Activated naive CD8-positive, alpha-beta T cell treated with anti-CD3 and anti-CD28 coated beads for 36 hours (primary cell): ENCODE measurements at regions not wholly inside any gene's neighbourhood (a gene's known extent, or its start where the extent isn't known, plus 50 kb on each side); places are given as distances from the start of the nearest gene placed in this dataset.

Experiments used
- DNase-seq: peaks from one replicate; pipeline ENCODE4 v3.0.0; 2021
- H3K27ac Mint-ChIP-seq: one replicate; pipeline ENCODE4 v1.8.0; 2022; ENCODE audit warnings: mild to moderate bottlenecking, moderate library complexity, mixed read lengths
- H3K27me3 Mint-ChIP-seq: one replicate; pipeline ENCODE4 v1.8.0; 2022; ENCODE audit warnings: mild to moderate bottlenecking, mixed read lengths
- H3K36me3 Mint-ChIP-seq: one replicate; pipeline ENCODE4 v1.8.0; 2021; ENCODE audit warnings: mild to moderate bottlenecking, mixed read lengths
- H3K4me1 Mint-ChIP-seq: one replicate; pipeline ENCODE4 v1.8.0; 2021; ENCODE audit warnings: mixed read lengths
- H3K4me3 Mint-ChIP-seq: one replicate; pipeline ENCODE4 v1.8.0; 2022; ENCODE audit warnings: mild to moderate bottlenecking, moderate library complexity, mixed read lengths
- H3K9me3 Mint-ChIP-seq: one replicate; pipeline ENCODE4 v1.8.0; 2022; ENCODE audit warnings: mixed read lengths

GRCh38 chr12:60052483-60052882, 456.7 kb downstream of the SLC16A7 start:
- Mint-ChIP-seq H3K4me1 (no peaks in the 10 kb centered on the region), H3K36me3 (no peaks in the 10 kb centered on the region), H3K27ac (no peak overlapping the region), H3K9me3 (no peaks in the 10 kb centered on the region), H3K27me3 (no peaks in the 10 kb centered on the region), H3K4me3 (no peak overlapping the region)
- DNase-seq, result no peak

- no peak for DNase-seq
- no peaks in the 10 kb centered on the region for H3K9me3 Mint-ChIP-seq
Observed at GRCh38 chr12:60059180-60059579, 463.4 kb downstream of the SLC16A7 start.

GRCh38 chr12:60066655-60067054, 470.8 kb downstream of the SLC16A7 start:
- no peaks in the 10 kb centered on the region for H3K27me3 Mint-ChIP-seq
- no peak for DNase-seq
- H3K4me3 Mint-ChIP-seq, result no peak overlapping the region
- no peaks in the 10 kb centered on the region for H3K4me1 Mint-ChIP-seq
- no peaks in the 10 kb centered on the region for H3K9me3 Mint-ChIP-seq
- H3K36me3 Mint-ChIP-seq, result no peaks in the 10 kb centered on the region
- H3K27ac Mint-ChIP-seq, result no peak overlapping the region

More at GRCh38 chr12:60059180-60059579, 463.4 kb downstream of the SLC16A7 start:
- Mint-ChIP-seq H3K4me3 (no peak overlapping the region), H3K36me3 (no peaks in the 10 kb centered on the region), H3K27ac (no peak overlapping the region), H3K27me3 (no peaks in the 10 kb centered on the region), H3K4me1 (no peaks in the 10 kb centered on the region)

- Mint-ChIP-seq H3K4me3 (no peak overlapping the region), H3K4me1 (no peaks in the 10 kb centered on the region), H3K27ac (no peak overlapping the region), H3K27me3 (no peaks in the 10 kb centered on the region), H3K36me3 (no peaks in the 10 kb centered on the region), H3K9me3 (no peaks in the 10 kb centered on the region)
- DNase-seq, result no peak
Observed at GRCh38 chr12:60070552-60070951, 474.7 kb downstream of the SLC16A7 start.

GRCh38 chr12:60071759-60072191, 475.9 kb downstream of the SLC16A7 start:
- Mint-ChIP-seq H3K9me3 (no peaks in the 10 kb centered on the region), H3K36me3 (no peaks in the 10 kb centered on the region), H3K4me1 (no peaks in the 10 kb centered on the region), H3K27ac (no peak overlapping the region), H3K27me3 (no peaks in the 10 kb centered on the region), H3K4me3 (no peak overlapping the region)
- DNase-seq, result no peak

- DNase-seq, result no peak
- Mint-ChIP-seq H3K4me3 (no peak overlapping the region), H3K4me1 (no peaks in the 10 kb centered on the region), H3K36me3 (no peaks in the 10 kb centered on the region), H3K27me3 (no peaks in the 10 kb centered on the region), H3K9me3 (no peaks in the 10 kb centered on the region), H3K27ac (no peak overlapping the region)
Observed at GRCh38 chr12:60072911-60073310, 477.1 kb downstream of the SLC16A7 start.

GRCh38 chr12:60075091-60075490, 479.3 kb downstream of the SLC16A7 start:
- Mint-ChIP-seq H3K27ac (no peak overlapping the region), H3K4me3 (no peak overlapping the region), H3K36me3 (no peaks in the 10 kb centered on the region), H3K4me1 (no peaks in the 10 kb centered on the region), H3K27me3 (no peaks in the 10 kb centered on the region), H3K9me3 (peaks cover 1% of the 10 kb centered on the region)
- DNase-seq, result no peak

- DNase-seq, result no peak
- Mint-ChIP-seq H3K9me3 (peaks cover 3% of the 10 kb centered on the region), H3K27ac (no peak overlapping the region), H3K36me3 (no peaks in the 10 kb centered on the region), H3K4me3 (no peak overlapping the region), H3K27me3 (no peaks in the 10 kb centered on the region), H3K4me1 (no peaks in the 10 kb centered on the region)
Observed at GRCh38 chr12:60078026-60078425, 482.2 kb downstream of the SLC16A7 start.

GRCh38 chr12:60093428-60093827, 497.6 kb downstream of the SLC16A7 start:
- no peak for DNase-seq
- Mint-ChIP-seq H3K4me1 (no peaks in the 10 kb centered on the region), H3K36me3 (no peaks in the 10 kb centered on the region), H3K4me3 (no peak overlapping the region), H3K27me3 (no peaks in the 10 kb centered on the region), H3K9me3 (no peaks in the 10 kb centered on the region), H3K27ac (no peak overlapping the region)

GRCh38 chr12:60094436-60094835, 498.6 kb downstream of the SLC16A7 start:
- no peaks in the 10 kb centered on the region for H3K36me3 Mint-ChIP-seq
- no peak overlapping the region for H3K4me3 Mint-ChIP-seq
- no peak overlapping the region for H3K27ac Mint-ChIP-seq
- H3K27me3 Mint-ChIP-seq, result no peaks in the 10 kb centered on the region
- H3K9me3 Mint-ChIP-seq, result no peaks in the 10 kb centered on the region
- no peak for DNase-seq
- no peaks in the 10 kb centered on the region for H3K4me1 Mint-ChIP-seq

GRCh38 chr12:60096727-60097126, 500.9 kb downstream of the SLC16A7 start:
- Mint-ChIP-seq H3K27me3 (no peaks in the 10 kb centered on the region), H3K9me3 (no peaks in the 10 kb centered on the region), H3K4me3 (no peak overlapping the region), H3K4me1 (no peaks in the 10 kb centered on the region), H3K27ac (no peak overlapping the region), H3K36me3 (no peaks in the 10 kb centered on the region)
- no peak for DNase-seq

- Mint-ChIP-seq H3K4me3 (no peak overlapping the region), H3K9me3 (no peaks in the 10 kb centered on the region), H3K4me1 (no peaks in the 10 kb centered on the region), H3K27ac (no peak overlapping the region), H3K27me3 (no peaks in the 10 kb centered on the region), H3K36me3 (no peaks in the 10 kb centered on the region)
- DNase-seq, result no peak
Observed at GRCh38 chr12:60100160-60100559, 504.3 kb downstream of the SLC16A7 start.

GRCh38 chr12:60100852-60101251, 505.0 kb downstream of the SLC16A7 start:
- Mint-ChIP-seq H3K4me3 (no peak overlapping the region), H3K9me3 (no peaks in the 10 kb centered on the region), H3K4me1 (no peaks in the 10 kb centered on the region), H3K27me3 (no peaks in the 10 kb centered on the region), H3K27ac (no peak overlapping the region), H3K36me3 (no peaks in the 10 kb centered on the region)
- no peak for DNase-seq

- DNase-seq, result no peak
- H3K27ac Mint-ChIP-seq, result no peak overlapping the region
- no peaks in the 10 kb centered on the region for H3K36me3 Mint-ChIP-seq
- H3K4me1 Mint-ChIP-seq, result no peaks in the 10 kb centered on the region
- no peaks in the 10 kb centered on the region for H3K9me3 Mint-ChIP-seq
- no peaks in the 10 kb centered on the region for H3K27me3 Mint-ChIP-seq
- no peak overlapping the region for H3K4me3 Mint-ChIP-seq
Observed at GRCh38 chr12:60101715-60102114, 505.9 kb downstream of the SLC16A7 start.

GRCh38 chr12:60106214-60106613, 510.4 kb downstream of the SLC16A7 start:
- Mint-ChIP-seq H3K36me3 (no peaks in the 10 kb centered on the region), H3K4me3 (no peak overlapping the region), H3K27me3 (no peaks in the 10 kb centered on the region), H3K27ac (no peak overlapping the region), H3K4me1 (no peaks in the 10 kb centered on the region), H3K9me3 (no peaks in the 10 kb centered on the region)
- no peak for DNase-seq

GRCh38 chr12:60107992-60108391, 512.2 kb downstream of the SLC16A7 start:
- no peak overlapping the region for H3K4me3 Mint-ChIP-seq
- H3K9me3 Mint-ChIP-seq, result no peaks in the 10 kb centered on the region
- H3K27ac Mint-ChIP-seq, result no peak overlapping the region
- no peak for DNase-seq
- H3K4me1 Mint-ChIP-seq, result no peaks in the 10 kb centered on the region
- no peaks in the 10 kb centered on the region for H3K36me3 Mint-ChIP-seq
- H3K27me3 Mint-ChIP-seq, result no peaks in the 10 kb centered on the region

GRCh38 chr12:60112063-60112462, 516.2 kb downstream of the SLC16A7 start:
- no peaks in the 10 kb centered on the region for H3K4me1 Mint-ChIP-seq
- DNase-seq, result no peak
- no peaks in the 10 kb centered on the region for H3K27me3 Mint-ChIP-seq
- H3K27ac Mint-ChIP-seq, result no peak overlapping the region
- H3K9me3 Mint-ChIP-seq, result no peaks in the 10 kb centered on the region
- no peaks in the 10 kb centered on the region for H3K36me3 Mint-ChIP-seq
- no peak overlapping the region for H3K4me3 Mint-ChIP-seq
